ENCODE measurements at regions not wholly inside any gene's neighbourhood (a gene's known extent, or its start where the extent isn't known, plus 50 kb on each side); places are given as distances from the start of the nearest gene placed in this dataset.

DNA sequence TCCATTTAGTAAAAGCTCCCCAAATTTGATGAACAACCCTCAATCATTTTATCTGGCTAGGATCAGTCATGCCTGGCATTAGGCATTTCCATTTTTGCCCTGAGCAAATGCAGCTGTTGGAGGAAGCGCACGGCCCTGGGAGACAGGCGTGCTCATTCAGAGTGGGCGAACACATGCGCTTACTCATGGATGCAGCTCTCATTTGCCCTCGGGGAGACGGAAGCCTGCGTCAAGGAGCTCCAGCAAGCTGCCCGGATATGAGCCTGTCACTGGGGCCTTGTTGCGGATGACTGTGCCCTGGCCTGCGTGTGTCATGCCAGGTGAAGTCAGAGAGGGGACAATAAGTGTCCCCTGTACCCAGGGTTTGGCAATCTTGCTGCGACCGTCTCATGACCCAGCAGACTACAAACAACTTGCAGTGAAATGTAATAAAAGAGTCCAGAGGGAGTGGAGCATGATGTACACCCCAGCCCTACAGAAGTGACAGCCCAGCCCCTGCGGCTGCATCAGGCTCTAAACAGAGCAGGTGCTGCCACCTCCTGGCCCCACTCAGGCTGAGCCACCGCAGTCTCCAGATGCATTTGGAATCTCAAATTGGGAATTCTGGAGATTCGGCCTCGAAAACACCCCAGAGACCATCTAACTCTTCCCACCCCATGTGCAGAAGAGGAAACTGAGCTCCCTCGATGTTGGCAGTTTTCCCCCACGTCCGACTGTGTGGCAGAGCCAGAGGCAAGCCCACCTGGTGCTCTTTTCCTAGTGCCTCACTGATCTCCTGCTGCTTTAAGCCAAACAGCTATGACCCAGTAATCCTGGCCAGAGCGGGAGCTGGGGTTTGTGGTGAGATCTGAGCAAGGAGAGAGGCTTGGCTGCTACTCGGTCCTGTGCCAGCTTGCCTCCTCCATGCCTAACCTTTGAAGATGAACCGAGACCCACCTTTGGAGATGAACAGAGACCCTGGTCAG lies 105.0 kb upstream of the ALK start:
- Histone ChIP-seq H3K27me3 (ENCODE audit: control insufficient read depth, low read length) (no peaks in the 10 kb centered on the region), H3K27ac (ENCODE audit: low read depth, low read length) (no peak overlapping the region)

DNA sequence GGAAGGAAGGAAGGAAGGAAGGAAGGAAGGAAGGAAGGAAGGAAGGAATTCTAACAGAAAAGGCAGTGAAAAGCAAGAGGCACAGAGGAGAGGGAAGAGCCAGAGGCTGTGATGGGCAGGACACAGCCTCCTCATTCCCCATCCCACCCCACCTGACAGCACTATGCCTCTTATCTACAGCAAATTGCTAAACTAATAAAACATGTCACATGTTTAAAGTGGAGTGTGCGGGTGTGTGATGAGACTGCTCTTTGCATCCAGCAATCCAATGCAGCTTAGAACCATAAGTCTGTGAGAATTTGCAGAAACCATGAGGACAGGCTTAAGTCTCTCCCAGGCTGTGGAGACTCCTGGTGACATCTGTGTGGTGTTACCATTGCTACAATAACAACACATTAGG lies 108.4 kb upstream of the ALK start:
- no peak overlapping the region for H3K27ac ChIP-seq (ENCODE audit: low read depth, low read length)
- no peak overlapping the region for H3K4me2 ChIP-seq (ENCODE audit: low read length)

More for the DNA sequence above, 105.0 kb upstream of the ALK start:
- H4K20me1 ChIP-seq (ENCODE audit: control insufficient read depth, insufficient read depth, low read depth, low read length) = no peaks in the 10 kb centered on the region
- no peaks in the 10 kb centered on the region for H3F3A ChIP-seq (ENCODE audit: control insufficient read depth, insufficient read depth)
- peaks cover 25% of the 10 kb centered on the region for H3K4me1 ChIP-seq (ENCODE audit: control insufficient read depth, low read length)
- H3K9me2 ChIP-seq (replicated peaks; ENCODE audit: control insufficient read depth, low read length) = no peaks in the 10 kb centered on the region
- no peak overlapping the region for H3K4me3 ChIP-seq (ENCODE audit: low read length)
- no peaks in the 10 kb centered on the region for H3K79me2 ChIP-seq (ENCODE audit: control insufficient read depth, low read length)
- no peak overlapping the region for H3K4me2 ChIP-seq (ENCODE audit: low read length)
- H3K9me3 ChIP-seq (ENCODE audit: control insufficient read depth, insufficient read depth, low read length) = peaks cover 2% of the 10 kb centered on the region; the same call in 1 of the 2 replicates
- no peaks in the 10 kb centered on the region for H3K36me3 ChIP-seq (ENCODE audit: control insufficient read depth, low read length)
- TF ChIP-seq EZH2phosphoT487 (IDR thresholded peaks at IDR 0.05; ENCODE audit: borderline replicate concordance, low read length) = no peak
- TF ChIP-seq, protein P1, sequence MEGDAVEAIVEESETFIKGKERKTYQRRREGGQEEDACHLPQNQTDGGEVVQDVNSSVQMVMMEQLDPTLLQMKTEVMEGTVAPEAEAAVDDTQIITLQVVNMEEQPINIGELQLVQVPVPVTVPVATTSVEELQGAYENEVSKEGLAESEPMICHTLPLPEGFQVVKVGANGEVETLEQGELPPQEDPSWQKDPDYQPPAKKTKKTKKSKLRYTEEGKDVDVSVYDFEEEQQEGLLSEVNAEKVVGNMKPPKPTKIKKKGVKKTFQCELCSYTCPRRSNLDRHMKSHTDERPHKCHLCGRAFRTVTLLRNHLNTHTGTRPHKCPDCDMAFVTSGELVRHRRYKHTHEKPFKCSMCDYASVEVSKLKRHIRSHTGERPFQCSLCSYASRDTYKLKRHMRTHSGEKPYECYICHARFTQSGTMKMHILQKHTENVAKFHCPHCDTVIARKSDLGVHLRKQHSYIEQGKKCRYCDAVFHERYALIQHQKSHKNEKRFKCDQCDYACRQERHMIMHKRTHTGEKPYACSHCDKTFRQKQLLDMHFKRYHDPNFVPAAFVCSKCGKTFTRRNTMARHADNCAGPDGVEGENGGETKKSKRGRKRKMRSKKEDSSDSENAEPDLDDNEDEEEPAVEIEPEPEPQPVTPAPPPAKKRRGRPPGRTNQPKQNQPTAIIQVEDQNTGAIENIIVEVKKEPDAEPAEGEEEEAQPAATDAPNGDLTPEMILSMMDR (IDR thresholded peaks at IDR 0.05; ENCODE audit: low read depth, low read length, poor library complexity, severe bottlenecking) = peak; percentile 71

DNA sequence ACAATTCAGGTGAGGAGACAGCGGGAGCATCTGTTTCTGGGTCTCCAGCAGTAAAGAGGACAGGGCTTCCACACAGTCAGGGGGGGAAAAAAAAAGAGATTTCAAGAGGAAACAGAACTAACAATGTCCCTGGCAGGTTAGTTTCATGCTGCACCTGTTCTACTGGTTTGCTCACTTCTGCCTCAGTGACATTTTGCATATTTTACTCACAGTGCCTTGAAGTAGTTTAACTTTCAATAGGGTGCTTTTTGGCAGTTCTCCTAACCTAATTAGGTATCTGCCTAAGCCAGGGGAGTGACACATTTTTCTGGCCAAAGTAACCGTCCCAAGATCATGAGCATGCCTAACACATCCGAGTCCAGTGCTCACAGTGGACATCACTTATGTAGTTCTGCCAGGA lies 109.0 kb upstream of the ALK start:
- Histone ChIP-seq H4K20me1 (ENCODE audit: control insufficient read depth, insufficient read depth, low read depth, low read length) (no peaks in the 10 kb centered on the region), H3K36me3 (ENCODE audit: control insufficient read depth, low read length) (no peaks in the 10 kb centered on the region), H3K4me1 (ENCODE audit: control insufficient read depth, low read length) (no peaks in the 10 kb centered on the region), H3K4me3 (ENCODE audit: low read length) (no peak overlapping the region), H3K27ac (ENCODE audit: low read depth, low read length) (no peak overlapping the region), H3K4me2 (ENCODE audit: low read length) (no peak overlapping the region), H3K27me3 (ENCODE audit: control insufficient read depth, low read length) (no peaks in the 10 kb centered on the region), H3K79me2 (ENCODE audit: control insufficient read depth, low read length) (no peaks in the 10 kb centered on the region), H3F3A (ENCODE audit: control insufficient read depth, insufficient read depth) (no peaks in the 10 kb centered on the region), H3K9me3 (ENCODE audit: control insufficient read depth, insufficient read depth, low read length) (no peaks in the 10 kb centered on the region), H3K9me2 (replicated peaks; ENCODE audit: control insufficient read depth, low read length) (no peaks in the 10 kb centered on the region)
- TF ChIP-seq, protein P1 (IDR thresholded peaks at IDR 0.05; ENCODE audit: low read depth, low read length, poor library complexity, severe bottlenecking) = no peak
- no peak for TF ChIP-seq EZH2phosphoT487 (IDR thresholded peaks at IDR 0.05; ENCODE audit: borderline replicate concordance, low read length)

More for the DNA sequence above, 108.4 kb upstream of the ALK start:
- Histone ChIP-seq H3K36me3 (ENCODE audit: control insufficient read depth, low read length) (no peaks in the 10 kb centered on the region), H3F3A (ENCODE audit: control insufficient read depth, insufficient read depth) (no peaks in the 10 kb centered on the region), H4K20me1 (ENCODE audit: control insufficient read depth, insufficient read depth, low read depth, low read length) (no peaks in the 10 kb centered on the region), H3K9me2 (replicated peaks; ENCODE audit: control insufficient read depth, low read length) (no peaks in the 10 kb centered on the region), H3K79me2 (ENCODE audit: control insufficient read depth, low read length) (no peaks in the 10 kb centered on the region), H3K4me1 (ENCODE audit: control insufficient read depth, low read length) (no peaks in the 10 kb centered on the region), H3K27me3 (ENCODE audit: control insufficient read depth, low read length) (no peaks in the 10 kb centered on the region), H3K4me3 (ENCODE audit: low read length) (no peak overlapping the region), H3K9me3 (ENCODE audit: control insufficient read depth, insufficient read depth, low read length) (no peaks in the 10 kb centered on the region)
- TF ChIP-seq, protein P1 (IDR thresholded peaks at IDR 0.05; ENCODE audit: low read depth, low read length, poor library complexity, severe bottlenecking) = no peak
- TF ChIP-seq EZH2phosphoT487 (IDR thresholded peaks at IDR 0.05; ENCODE audit: borderline replicate concordance, low read length) = no peak

Measured in DOHH2 (cell line).